ENCODE measurements at regions not wholly inside any gene's neighbourhood (a gene's known extent, or its start where the extent isn't known, plus 50 kb on each side); places are given as distances from the start of the nearest gene placed in this dataset.
"Not testable (repeated sequence)": the region's sequence is repeated elsewhere in the genome, so short reads cannot be mapped to it uniquely, and the experiment has no call there.

DNA sequence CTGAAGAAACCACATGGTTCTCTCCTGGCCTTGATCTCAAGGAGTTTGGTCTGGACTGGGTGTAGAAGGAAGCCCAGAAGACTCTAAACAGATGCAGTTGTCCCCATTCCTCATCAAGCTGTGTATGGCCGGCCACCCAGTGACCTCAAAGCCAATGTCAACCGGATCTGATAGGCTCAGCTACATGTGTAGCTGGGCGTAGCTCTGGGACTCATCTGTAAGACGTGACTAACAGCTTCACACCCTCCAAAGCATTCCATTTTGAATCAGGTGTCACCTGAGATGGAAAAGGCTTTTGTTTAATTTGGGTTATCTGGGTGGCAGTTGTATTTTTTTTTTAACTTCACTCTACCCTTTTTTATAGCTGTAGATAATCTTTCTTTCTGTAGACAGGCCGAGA, 130.4 kb downstream of the ABCC12 start:
- Histone ChIP-seq H3K27ac (ENCODE audit: low read length) (no peak overlapping the region), H3K4me3 (ENCODE audit: low read length) (no peak overlapping the region), H3K4me1 (ENCODE audit: control insufficient read depth, low read depth, low read length) (peaks cover 10% of the 10 kb centered on the region), H3K27me3 (ENCODE audit: control insufficient read depth, insufficient read depth, low read length) (no peaks in the 10 kb centered on the region), H3K9me3 (ENCODE audit: control insufficient read depth, low read depth, low read length) (no peaks in the 10 kb centered on the region), H3K9ac (ENCODE audit: low read length) (no peak overlapping the region), H3K36me3 (ENCODE audit: control insufficient read depth, low read depth, low read length) (no peaks in the 10 kb centered on the region)

DNA sequence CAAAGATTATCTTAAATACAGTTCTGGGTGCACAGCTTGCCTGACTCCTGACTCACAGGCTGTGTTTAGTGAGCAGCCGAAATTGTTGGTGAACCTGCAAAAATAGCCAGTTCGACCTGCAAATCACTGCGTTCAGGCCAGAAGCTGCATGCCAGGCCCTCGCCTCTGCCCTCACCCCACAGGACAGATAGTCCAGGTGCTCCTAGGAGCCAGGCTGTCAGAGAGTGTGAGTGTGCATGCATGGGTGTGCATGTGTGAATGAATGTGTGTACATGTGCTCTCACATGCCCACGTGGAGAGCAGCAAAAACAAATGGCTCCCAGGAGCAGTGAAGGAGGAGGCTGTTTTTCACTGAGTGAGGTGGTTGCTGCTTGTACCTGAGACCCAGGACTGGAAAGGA, 131.8 kb downstream of the ABCC12 start:
- H3K4me3 ChIP-seq (ENCODE audit: low read length) = no peak overlapping the region
- no peaks in the 10 kb centered on the region for H3K9me3 ChIP-seq (ENCODE audit: control insufficient read depth, low read depth, low read length)
- H3K36me3 ChIP-seq (ENCODE audit: control insufficient read depth, low read depth, low read length) = no peaks in the 10 kb centered on the region
- H3K27me3 ChIP-seq (ENCODE audit: control insufficient read depth, insufficient read depth, low read length) = no peaks in the 10 kb centered on the region
- H3K9ac ChIP-seq (ENCODE audit: low read length) = no peak overlapping the region
- H3K4me1 ChIP-seq (ENCODE audit: control insufficient read depth, low read depth, low read length) = peaks cover 10% of the 10 kb centered on the region
- no peak overlapping the region for H3K27ac ChIP-seq (ENCODE audit: low read length)

DNA sequence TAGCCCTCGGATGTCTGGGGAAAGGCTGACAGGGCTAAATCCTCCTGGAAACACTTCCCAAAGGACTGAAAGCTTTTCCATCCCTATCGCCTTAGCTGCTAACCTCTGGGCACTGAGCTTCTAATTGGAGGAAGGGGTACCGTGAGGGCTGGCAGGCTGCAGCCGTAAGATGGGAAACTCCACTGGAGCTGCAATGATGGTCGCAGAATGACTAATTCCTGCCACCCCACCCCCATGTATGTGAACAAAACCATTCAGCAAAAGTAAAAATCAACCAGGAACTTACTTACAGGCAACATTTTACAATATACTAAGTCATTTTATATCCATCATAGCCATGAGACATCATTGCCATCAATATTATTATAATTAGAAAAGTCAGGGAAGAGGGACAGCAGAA, 133.3 kb downstream of the ABCC12 start:
- Histone ChIP-seq H3K27me3 (ENCODE audit: control insufficient read depth, insufficient read depth, low read length) (no peaks in the 10 kb centered on the region), H3K36me3 (ENCODE audit: control insufficient read depth, low read depth, low read length) (no peaks in the 10 kb centered on the region), H3K9ac (ENCODE audit: low read length) (no peak overlapping the region), H3K27ac (ENCODE audit: low read length) (no peak overlapping the region), H3K4me3 (ENCODE audit: low read length) (no peak overlapping the region), H3K9me3 (ENCODE audit: control insufficient read depth, low read depth, low read length) (no peaks in the 10 kb centered on the region), H3K4me1 (ENCODE audit: control insufficient read depth, low read depth, low read length) (peaks cover 10% of the 10 kb centered on the region)

DNA sequence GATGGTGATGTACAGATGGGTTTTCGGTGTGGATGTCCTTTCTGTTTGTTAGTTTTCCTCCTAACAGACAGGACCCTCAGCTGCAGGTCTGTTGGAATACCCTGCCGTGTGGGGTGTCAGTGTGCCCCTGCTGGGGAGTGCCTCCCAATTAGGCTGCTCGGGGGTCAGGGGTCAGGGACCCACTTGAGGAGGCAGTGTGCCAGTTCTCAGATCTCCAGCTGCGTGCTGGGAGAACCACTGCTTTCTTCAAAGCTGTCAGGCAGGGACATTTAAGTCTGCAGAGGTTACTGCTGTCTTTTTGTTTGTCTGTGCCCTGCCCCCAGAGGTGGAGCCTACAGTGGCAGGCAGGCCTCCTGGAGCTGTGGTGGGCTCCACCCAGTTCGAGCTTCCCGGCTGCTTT, 135.2 kb downstream of the ABCC12 start:
- not testable (repeated sequence) for H3K4me3 ChIP-seq (ENCODE audit: low read length)

DNA sequence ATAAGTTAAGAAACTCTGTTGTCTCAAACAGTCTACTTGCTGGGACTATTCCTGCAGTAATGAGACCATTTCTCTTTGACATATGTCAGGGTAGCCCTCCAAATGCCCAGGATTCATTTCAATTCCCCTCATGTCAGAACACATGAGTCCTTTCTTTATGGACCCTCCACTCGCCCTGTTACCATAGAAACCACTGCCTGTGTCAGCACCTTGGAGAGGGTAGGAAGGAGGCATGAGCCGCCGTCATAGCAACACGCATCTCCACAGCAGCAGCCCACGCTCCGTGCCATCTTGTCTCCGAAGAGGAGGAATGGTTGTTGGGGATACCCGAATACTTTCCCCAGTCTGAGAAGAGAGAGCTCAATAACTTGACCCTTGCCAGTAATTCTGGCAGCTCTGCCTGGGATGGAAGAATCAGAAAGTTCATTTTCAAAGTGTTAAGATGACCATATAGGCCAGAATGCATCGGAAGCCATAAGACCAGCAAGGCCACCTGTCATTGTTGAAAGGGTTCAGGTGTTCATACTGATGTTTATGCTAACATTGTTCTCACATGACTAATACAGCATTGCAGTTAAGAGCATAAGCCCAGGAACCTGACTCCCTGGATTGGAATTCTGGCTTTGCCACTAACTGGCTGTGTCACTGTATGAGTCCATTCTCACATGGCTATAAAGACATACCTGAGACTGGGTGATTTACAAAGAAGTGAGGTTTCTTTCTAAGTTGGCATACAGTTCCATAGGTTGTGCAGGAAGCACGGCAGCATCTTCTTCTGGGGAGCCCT, 141.3 kb downstream of the ABCC12 start:
- Histone ChIP-seq H3K9me3 (ENCODE audit: control insufficient read depth, low read depth, low read length) (no peaks in the 10 kb centered on the region), H3K36me3 (ENCODE audit: control insufficient read depth, low read depth, low read length) (no peaks in the 10 kb centered on the region), H3K4me1 (ENCODE audit: control insufficient read depth, low read depth, low read length) (no peaks in the 10 kb centered on the region), H3K9ac (ENCODE audit: low read length) (no peak overlapping the region), H3K27ac (ENCODE audit: low read length) (no peak overlapping the region), H3K27me3 (ENCODE audit: control insufficient read depth, insufficient read depth, low read length) (no peaks in the 10 kb centered on the region), H3K4me3 (ENCODE audit: low read length) (no peak overlapping the region)

More for the DNA sequence above, 135.2 kb downstream of the ABCC12 start:
- H3K4me1 ChIP-seq (ENCODE audit: control insufficient read depth, low read depth, low read length); H3K9ac ChIP-seq (ENCODE audit: low read length); H3K27me3 ChIP-seq (ENCODE audit: control insufficient read depth, insufficient read depth, low read length); H3K27ac ChIP-seq (ENCODE audit: low read length); H3K36me3 ChIP-seq (ENCODE audit: control insufficient read depth, low read depth, low read length); H3K9me3 ChIP-seq (ENCODE audit: control insufficient read depth, low read depth, low read length): not testable (repeated sequence)

DNA sequence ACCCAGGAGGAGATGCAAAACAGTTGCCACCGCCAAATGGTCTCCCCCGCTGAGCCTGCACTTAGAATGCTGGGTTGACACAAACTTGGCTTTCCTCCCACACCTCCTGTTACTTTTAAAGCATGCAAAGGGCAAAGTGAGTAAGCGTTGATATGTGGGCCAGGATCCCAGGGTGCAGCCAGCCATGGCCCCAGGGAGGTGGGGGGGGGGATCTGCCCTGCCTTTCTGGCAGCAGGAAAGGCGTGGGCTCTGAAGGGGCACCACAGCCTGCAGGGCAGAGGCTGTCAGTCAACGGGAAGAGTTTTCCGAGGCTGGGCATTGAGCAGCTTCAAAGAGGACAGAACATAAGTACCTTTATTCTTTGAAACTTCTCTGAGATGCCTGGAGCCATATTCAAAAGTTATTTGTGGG, 142.3 kb downstream of the ABCC12 start:
- no peak overlapping the region for H3K9ac ChIP-seq (ENCODE audit: low read length)
- no peak overlapping the region for H3K27ac ChIP-seq (ENCODE audit: low read length)
- H3K27me3 ChIP-seq (ENCODE audit: control insufficient read depth, insufficient read depth, low read length) = no peaks in the 10 kb centered on the region
- no peak overlapping the region for H3K4me3 ChIP-seq (ENCODE audit: low read length)
- H3K36me3 ChIP-seq (ENCODE audit: control insufficient read depth, low read depth, low read length) = no peaks in the 10 kb centered on the region
- no peaks in the 10 kb centered on the region for H3K4me1 ChIP-seq (ENCODE audit: control insufficient read depth, low read depth, low read length)
- H3K9me3 ChIP-seq (ENCODE audit: control insufficient read depth, low read depth, low read length) = no peaks in the 10 kb centered on the region

DNA sequence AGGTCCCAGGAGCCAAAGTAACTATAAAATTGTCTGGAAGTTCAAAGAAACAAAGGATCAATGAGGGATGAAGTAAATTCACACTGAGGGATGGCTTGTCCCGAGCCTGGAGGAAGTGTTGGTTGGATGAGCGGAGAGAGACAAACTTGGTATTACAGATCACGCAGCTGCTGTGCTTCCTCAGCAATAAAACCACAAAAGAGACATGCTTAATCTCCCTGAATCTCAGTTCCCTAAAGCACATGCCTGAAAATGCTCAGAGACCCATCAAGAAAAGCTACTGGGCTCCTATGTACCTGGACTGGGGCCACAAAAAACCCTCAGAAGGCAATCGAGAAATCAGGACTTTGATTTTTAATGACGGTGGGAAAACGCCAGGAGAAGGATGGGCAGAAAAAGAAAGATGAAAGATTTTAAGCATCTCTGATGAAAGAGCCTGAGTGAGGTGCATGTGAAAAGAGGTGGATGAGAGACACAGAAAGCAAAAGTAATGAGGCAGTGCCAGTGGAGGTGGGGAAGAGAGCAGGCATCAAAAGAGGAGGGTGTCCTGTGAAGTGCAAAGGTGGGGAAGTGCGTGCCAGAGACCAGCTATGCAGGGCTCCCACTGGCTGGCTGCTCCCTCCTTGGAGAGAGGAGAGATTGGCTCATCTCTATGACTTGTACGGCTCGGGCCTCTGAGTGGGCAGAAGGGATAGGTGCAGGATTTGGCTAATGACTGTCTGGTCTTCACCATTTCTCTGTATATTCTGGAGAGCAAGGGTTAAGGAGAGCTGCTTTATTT, 143.7 kb downstream of the ABCC12 start:
- Histone ChIP-seq H3K27me3 (ENCODE audit: control insufficient read depth, insufficient read depth, low read length) (no peaks in the 10 kb centered on the region), H3K9ac (ENCODE audit: low read length) (no peak overlapping the region), H3K4me3 (ENCODE audit: low read length) (no peak overlapping the region), H3K4me1 (ENCODE audit: control insufficient read depth, low read depth, low read length) (no peaks in the 10 kb centered on the region), H3K27ac (ENCODE audit: low read length) (no peak overlapping the region), H3K9me3 (ENCODE audit: control insufficient read depth, low read depth, low read length) (no peaks in the 10 kb centered on the region), H3K36me3 (ENCODE audit: control insufficient read depth, low read depth, low read length) (no peaks in the 10 kb centered on the region)

GRCh38 chr16:48011466-48011865, 144.3 kb downstream of the ABCC12 start:
- Histone ChIP-seq H3K27ac (ENCODE audit: low read length) (no peak overlapping the region), H3K36me3 (ENCODE audit: control insufficient read depth, low read depth, low read length) (no peaks in the 10 kb centered on the region), H3K4me3 (ENCODE audit: low read length) (no peak overlapping the region), H3K4me1 (ENCODE audit: control insufficient read depth, low read depth, low read length) (no peaks in the 10 kb centered on the region), H3K9ac (ENCODE audit: low read length) (no peak overlapping the region), H3K9me3 (ENCODE audit: control insufficient read depth, low read depth, low read length) (no peaks in the 10 kb centered on the region), H3K27me3 (ENCODE audit: control insufficient read depth, insufficient read depth, low read length) (no peaks in the 10 kb centered on the region)

DNA sequence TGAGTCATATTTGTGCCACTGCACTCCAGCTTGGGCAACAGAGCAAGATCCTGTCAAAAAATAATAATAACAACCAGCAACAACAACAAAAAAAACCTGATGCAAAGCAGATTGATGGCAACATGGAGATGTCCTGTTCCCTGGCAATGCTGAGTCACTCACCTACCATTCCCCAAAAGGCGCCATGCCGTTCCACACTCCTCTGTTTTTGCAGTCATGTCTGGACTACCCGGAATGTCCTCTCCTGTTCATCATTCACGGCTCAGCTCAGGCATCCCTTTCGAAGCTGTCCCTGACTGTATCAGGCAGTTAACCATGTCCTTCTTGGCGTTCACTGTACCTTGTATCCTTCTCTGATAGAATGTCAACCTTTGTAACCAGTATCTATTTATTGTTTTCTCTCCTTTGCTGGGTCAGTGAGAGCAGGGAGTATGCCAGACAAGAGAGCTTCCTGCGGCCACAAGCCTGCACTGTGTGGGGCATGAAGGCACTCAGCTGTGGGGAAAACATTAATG, 147.7 kb downstream of the ABCC12 start:
- no peaks in the 10 kb centered on the region for H3K27me3 ChIP-seq (ENCODE audit: control insufficient read depth, insufficient read depth, low read length)
- no peak overlapping the region for H3K4me3 ChIP-seq (ENCODE audit: low read length)
- H3K4me1 ChIP-seq (ENCODE audit: control insufficient read depth, low read depth, low read length) = no peaks in the 10 kb centered on the region
- H3K9me3 ChIP-seq (ENCODE audit: control insufficient read depth, low read depth, low read length) = no peaks in the 10 kb centered on the region
- no peak overlapping the region for H3K27ac ChIP-seq (ENCODE audit: low read length)
- H3K9ac ChIP-seq (ENCODE audit: low read length) = no peak overlapping the region
- no peaks in the 10 kb centered on the region for H3K36me3 ChIP-seq (ENCODE audit: control insufficient read depth, low read depth, low read length)

DNA sequence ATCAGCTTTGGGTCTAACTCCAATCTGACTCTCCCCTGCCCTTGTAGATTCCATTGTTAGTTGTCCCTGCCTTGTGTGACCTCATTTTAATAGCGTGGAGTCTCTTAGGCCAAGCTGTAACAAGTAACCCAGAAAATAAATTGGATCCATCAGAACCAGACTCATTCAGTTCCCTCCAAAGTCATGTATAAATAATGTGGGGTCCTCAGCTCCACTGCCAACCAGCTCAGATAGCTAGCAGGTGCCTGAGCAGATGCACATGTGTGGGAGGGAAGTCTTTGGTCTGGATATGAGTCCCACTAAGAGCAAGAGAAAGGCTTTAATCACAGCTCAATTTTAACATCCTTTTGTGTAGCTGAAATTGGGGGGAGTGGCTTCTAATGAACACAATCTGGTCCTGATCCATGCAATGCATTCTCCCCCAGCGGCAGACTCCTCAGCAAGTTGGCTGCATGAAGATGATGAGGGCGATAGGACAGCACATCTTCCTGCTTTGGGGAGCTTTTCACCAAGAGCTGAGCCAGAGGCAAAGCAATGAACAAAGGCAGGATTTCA, 151.6 kb downstream of the ABCC12 start:
- no peak overlapping the region for H3K9ac ChIP-seq (ENCODE audit: low read length)
- H3K4me1 ChIP-seq (ENCODE audit: control insufficient read depth, low read depth, low read length) = no peaks in the 10 kb centered on the region
- H3K27me3 ChIP-seq (ENCODE audit: control insufficient read depth, insufficient read depth, low read length) = no peaks in the 10 kb centered on the region
- no peaks in the 10 kb centered on the region for H3K36me3 ChIP-seq (ENCODE audit: control insufficient read depth, low read depth, low read length)
- no peak overlapping the region for H3K4me3 ChIP-seq (ENCODE audit: low read length)
- H3K9me3 ChIP-seq (ENCODE audit: control insufficient read depth, low read depth, low read length) = no peaks in the 10 kb centered on the region
- H3K27ac ChIP-seq (ENCODE audit: low read length) = no peak overlapping the region

DNA sequence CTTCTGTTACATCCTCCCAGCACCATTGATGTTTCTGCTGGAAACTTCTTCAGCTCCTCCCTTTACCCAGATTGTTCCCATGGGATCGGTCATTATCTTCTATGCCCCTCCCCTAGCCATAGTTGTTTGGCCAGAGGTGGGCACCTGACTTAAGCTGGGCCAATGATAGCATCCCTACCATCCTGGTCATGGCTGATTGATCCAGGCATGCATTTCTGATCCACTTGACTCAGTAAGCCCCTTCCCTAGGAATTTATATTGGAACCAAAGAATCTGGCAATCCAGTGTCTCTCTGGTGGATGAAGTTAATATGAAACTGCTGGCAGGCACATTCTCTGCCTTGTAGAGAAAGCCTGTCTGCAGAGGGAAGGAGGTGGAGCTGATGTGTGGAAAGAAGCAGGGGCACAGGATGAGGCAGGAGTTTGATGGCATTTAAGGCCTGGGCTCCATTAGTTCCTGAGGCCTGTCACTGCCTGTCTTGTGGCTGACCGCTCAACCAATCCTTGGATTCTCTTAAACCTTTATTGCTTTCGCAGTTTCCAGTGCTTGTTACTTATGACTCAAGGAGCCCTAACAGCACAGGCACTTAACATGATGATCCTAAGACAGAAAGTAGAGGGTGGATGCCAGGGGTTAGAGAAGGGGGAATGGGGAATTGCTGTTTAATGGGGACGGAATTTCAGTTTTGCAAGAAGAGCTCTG, 152.4 kb downstream of the ABCC12 start:
- Histone ChIP-seq H3K4me3 (ENCODE audit: low read length) (no peak overlapping the region), H3K9ac (ENCODE audit: low read length) (no peak overlapping the region), H3K9me3 (ENCODE audit: control insufficient read depth, low read depth, low read length) (no peaks in the 10 kb centered on the region), H3K27me3 (ENCODE audit: control insufficient read depth, insufficient read depth, low read length) (no peaks in the 10 kb centered on the region), H3K4me1 (ENCODE audit: control insufficient read depth, low read depth, low read length) (no peaks in the 10 kb centered on the region), H3K27ac (ENCODE audit: low read length) (no peak overlapping the region), H3K36me3 (ENCODE audit: control insufficient read depth, low read depth, low read length) (no peaks in the 10 kb centered on the region)

All from iPS-18a (cell line).